ENCODE measurements at regions not wholly inside any gene's neighbourhood (a gene's known extent, or its start where the extent isn't known, plus 50 kb on each side); places are given as distances from the start of the nearest gene placed in this dataset.

- peak; percentile 40 for DNase-seq
These were observed 93.2 kb upstream of the AGTR1 start for GRCh38 chr3:148604270-148605085.

DNA sequence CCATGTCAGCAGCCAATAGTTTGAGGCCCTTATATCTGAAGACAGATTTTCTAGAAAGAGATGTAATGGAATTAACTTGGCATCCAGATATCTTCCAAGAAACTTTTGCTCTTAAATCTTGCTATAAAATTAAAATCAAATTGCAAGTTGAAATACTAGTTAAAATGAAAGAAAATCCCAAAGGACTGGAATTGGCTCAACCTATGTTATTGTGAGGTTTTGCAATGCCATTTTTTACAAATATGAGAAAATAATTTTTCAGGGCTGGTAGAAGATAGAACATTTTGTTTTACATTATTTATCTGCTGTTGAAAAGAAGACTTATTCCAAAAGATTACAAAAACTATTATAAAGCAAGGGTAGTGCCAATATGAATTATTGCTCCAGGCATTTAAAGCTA, 92.2 kb upstream of the AGTR1 start:
- no peak for DNase-seq

- DNase-seq = no peak
These were observed 90.7 kb upstream of the AGTR1 start for GRCh38 chr3:148606979-148607378.

- DNase-seq = no peak
These were observed 90.2 kb upstream of the AGTR1 start for GRCh38 chr3:148607491-148607890.

GRCh38 chr3:148612278-148612677, 85.4 kb upstream of the AGTR1 start:
- no peak for DNase-seq

DNA sequence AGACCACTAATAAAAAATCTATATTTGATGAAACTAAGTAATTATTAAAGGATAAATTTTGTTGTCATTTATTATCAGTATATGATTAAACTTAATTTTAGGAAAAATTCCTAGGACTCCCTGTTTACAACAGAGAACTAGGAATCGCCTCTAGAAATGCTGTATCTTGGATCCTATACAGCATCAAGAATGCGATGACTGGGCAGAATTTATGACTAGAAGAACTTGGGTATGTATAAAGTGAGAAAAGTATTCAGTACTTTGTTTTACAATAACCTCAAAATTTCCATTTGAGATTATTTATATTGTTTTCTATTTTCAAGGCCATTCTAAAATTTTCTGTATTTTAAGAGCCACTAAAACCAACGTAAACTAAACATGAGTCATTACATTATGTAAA, 82.3 kb upstream of the AGTR1 start:
- no peak for DNase-seq

- no peak for DNase-seq
These were observed 72.5 kb upstream of the AGTR1 start for GRCh38 chr3:148625095-148625736.

GRCh38 chr3:148625991-148626390, 71.7 kb upstream of the AGTR1 start:
- no peak for DNase-seq

DNA sequence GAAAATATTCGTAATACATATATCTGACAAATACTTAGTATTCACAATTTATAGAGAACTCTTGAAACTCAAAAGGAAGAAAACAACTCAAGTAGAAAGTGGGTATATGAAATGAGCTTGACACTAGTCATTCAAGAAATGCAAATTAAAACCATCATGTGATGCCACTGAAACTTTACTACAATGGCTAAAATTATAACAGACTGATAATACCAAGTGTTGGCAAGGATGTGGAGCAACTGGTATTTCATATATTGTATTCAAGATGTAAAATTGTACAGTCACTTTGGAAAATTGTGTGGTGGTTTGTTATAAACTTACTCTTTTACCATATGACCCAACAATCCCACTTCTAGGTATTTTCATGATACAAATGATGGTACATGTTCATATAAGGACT, 68.7 kb upstream of the AGTR1 start:
- no peak for DNase-seq

- peak; percentile 29 for DNase-seq
These were observed 66.4 kb upstream of the AGTR1 start for GRCh38 chr3:148631124-148631903.

DNA sequence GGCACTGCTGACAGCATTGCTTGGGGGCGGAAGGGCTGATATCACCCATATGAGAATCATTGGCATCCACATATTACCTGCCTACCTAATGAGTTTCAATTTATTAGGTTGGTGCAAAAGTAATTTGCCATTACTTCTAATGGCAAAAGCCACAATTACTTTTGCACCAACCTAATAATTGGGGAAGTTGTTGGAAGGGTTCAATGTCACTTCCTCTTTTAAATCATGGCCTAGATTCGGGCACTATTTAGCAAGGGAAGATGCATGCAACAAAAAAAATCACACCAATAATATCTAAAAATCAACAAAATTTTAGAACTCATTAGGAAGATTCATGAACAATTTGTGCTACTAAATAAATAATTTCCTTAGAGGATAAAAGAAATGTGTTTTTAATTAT, 56.0 kb upstream of the AGTR1 start:
- no peak for DNase-seq

GRCh38 chr3:148642214-148642613, 55.5 kb upstream of the AGTR1 start:
- no peak for DNase-seq

DNA sequence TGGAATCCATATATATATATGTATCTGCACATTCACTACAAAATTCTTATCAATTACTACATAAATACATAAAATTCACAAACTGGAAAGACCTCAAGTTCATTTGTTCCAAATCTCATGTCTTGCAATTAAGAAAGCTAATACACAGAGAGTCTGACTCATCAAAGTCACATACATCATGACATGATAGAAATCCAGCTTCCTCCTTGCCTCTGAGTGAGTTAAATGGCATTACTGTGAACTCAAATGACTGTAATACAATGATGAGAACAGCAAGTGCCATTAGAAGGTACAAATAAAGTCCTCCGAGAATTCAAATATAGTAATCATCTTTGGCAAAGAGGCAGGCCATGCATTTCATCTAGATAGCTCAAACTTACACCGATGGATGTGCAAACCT, 55.1 kb upstream of the AGTR1 start:
- no peak for DNase-seq

DNA sequence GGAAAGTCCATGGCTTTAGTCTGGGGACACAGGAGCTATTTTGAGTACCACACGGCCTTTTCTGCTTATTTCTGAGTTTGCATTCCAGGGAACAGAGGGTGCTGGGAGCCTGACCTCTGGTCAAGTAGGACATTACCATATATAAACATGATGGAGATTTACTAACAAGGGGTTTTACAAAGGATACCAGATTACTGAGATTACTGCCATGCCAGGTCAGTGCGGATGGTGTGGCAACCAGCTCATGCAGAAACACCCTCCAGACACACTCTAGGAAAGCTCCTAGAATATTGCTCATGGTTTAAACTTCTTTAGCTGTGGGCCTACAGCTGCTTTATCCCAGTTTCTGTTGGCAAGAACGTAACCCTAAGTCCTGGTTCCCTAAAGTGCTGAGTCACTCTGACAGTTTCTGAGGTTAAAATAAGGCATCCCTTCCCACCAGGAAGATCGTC, 54.3 kb upstream of the AGTR1 start:
- no peak for DNase-seq

DNA sequence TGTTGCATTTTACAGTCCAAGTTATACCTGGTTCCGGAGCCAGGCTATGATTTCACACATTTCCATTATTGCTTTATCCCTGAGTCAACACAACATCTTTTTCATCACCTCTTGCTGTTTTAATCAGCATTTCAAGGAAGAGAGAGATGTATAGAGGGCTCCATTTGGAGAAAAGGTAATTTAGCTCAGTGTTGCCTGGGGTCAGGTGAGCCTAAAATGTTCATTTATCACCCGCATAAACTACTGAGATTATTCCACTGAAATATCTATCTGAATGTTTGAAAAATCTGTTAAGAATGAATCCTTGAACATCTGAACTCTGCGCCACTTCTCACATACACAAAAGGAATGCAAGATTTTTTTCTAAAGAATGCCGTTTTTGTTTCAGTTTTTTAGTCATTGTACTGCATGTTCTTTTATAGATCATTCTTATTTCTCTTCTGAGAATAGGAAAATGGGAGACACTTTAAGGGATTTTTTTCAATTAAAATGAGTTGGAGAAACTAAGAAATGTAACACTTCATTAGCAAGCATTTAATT, 51.5 kb upstream of the AGTR1 start:
- no peak for DNase-seq
